Hypothalamus (tissue), 51 donors: ENCODE measurements at regions not wholly inside any gene's neighbourhood (a gene's known extent, or its start where the extent isn't known, plus 50 kb on each side); places are given as distances from the start of the nearest gene placed in this dataset.

Source experiments
- DNase-seq, 51 donors: peaks; one replicate each; lab custom pipeline; 2025; lab: John Stamatoyannopoulos, UW

DNA sequence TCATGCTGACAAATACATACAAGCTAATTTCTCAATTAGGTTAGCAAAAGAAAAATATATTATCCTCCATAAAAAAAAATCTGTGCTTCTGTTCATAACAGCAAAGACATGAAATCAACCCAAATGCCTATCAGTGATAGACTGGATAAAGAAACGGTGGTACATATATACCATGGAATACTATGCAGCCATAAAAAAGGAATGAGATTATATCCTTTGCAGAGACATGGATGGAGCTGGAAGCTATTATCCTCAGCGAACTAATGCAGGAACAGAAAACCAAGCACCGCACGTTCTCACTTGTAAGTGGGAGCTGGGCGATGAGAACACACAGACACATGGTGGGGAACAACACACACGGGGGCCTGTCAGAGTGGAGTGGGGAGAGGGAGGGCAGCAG lies 84.0 kb upstream of the PALMD start:
- DNase-seq: no peak

DNA sequence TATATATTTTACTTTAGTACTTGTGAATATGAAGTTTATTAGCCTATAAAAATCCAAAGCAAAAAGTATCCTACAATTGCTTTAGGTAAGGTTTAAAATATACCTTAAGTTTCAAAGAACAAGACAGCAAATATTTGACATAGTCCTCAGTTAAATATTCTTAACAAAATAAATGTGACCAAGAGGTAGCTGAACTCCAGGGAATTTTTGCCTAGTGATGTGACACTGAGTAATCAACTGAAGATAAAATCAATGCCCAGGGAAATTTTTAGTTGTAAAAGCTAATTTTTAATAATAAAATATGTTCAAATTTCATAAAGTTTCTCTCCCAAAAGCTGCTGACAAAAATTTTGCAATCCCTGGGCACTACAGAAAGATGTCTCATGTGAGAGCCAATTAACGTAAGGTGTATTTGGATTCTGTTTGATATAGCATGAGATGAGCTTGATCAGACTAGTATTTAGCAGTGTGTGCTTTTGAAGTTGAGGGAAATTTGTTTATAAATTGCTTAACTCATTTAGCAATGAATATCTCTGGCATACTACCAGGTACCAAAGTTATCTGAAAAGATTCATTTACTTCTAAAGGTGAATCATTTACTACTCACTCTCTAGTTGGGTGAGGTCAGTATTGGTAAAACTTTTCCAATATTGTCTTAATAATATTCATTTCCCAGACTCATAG lies 80.2 kb upstream of the PALMD start:
- DNase-seq: no peak

DNA sequence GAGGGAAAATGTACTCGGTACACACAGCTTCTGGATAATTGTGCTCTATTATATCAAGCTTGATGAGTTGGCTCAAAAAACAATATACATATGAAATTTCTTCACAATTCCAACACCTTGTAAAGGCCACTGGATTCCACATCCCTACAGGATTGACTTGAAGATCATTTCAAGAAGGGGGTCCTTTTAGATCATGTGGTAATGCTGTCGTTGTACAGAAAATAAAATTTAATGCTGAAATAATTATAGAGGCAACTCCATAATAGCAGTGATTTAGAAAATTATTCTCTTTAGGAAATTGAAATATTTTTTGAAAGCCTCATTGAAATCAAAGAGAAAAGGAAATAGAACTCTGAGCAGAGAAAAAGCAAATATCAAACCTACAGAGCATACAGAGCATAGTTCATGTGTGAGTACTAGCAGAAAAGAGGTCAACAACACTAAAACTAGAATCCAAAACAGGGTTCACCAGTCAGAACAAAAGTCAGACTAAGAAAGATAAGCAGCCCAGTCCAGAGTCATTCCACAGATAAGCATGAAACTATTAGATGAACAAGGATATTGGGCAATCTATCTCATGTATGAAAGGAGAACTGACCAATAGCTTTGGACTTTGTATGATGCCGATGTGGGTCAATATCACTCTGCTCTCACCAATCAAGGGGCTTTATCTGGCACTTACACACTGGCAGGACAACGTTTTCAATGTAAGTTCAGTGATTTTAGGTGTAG lies 79.5 kb upstream of the PALMD start:
- no peak for DNase-seq

DNA sequence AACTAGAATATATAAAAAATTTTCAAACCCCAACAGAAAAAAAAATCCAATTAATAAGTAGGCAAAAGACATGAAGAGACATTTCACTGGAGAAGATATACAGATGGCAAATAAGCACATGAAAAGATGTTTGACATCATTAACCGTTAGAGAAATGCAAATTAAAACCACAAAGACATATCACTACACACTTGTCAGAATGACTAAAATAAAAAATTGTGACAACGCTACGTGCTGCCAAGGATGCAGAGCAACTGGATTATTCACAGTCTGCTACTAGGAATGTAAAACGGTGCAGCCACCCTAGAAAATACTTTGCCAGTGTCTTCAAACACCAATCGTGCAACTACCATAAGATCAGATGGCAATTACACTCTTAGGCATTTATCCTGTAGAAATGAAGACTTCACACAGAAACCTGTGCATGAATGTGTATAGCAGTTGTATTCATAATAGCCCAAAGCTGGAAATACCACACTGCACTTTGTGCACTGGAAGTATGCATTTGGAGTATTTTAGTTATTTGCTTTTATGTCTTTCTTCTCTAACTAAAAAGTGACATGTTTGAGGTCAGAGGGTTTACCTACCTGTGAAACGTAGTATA lies 75.3 kb upstream of the PALMD start:
- no peak for DNase-seq

DNA sequence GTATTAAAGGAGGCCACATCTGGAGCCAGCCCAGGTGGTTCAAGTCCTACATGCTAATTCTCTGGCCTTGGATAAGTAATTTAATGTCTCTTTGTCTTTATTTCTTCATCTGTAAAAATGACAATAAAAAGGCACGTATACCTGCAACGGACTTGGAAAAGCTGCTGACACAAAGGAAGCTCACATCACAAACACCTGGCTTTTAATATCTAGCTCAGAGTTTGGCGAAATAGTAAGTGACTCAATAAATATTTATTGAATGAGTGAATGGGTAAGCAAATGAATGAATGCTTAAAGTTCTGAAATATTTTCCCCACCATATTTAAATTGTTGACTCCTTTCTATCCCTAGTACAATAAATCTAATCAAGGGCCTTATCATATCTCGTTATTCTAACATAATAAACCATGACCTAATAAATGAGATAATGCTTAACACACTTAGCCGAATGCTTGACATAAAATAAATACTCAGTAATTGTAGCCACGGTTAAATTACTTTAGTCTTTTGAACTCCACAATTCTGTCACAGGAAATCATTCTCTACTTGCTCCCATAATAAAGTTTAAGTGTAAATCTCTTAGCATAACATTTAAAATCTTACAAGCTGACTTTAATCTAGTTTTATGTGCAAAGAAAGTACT lies 74.7 kb upstream of the PALMD start:
- no peak for DNase-seq

DNA sequence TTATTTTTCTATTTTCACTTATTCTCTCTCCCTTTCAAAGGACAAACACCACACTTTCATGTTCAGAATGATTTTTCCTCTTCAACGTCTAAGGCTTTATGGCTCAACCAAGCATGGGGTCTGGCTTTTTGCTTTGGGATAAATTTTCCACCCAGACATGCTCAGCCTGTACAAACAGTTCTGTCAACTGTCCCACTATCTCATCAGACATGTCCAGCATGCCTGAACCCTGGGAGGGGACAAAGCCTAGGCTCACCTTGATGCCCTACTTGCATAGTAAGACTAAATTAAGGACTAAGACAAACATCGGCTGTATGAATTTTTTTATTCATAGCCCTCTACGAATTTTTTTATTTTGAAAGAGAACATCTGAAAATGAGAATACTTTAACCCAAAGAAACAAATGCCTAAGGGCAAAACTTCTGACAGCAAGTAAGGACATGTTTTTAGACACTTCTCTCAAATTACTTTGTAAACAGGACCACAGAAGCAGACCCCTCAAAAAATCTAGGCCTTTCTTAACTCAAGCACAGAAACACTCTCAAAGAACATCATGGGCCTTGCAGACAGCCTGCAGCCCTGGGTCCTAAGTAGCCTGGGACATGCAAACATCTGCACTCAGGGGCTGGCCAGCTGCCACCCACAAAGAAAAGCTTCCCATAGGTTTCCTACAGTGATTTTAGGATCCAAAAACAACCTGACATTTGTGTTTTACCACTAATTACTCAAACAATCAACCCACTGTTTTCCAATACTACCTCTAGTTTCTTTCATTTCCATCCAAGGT lies 72.3 kb upstream of the PALMD start:
- no peak for DNase-seq

DNA sequence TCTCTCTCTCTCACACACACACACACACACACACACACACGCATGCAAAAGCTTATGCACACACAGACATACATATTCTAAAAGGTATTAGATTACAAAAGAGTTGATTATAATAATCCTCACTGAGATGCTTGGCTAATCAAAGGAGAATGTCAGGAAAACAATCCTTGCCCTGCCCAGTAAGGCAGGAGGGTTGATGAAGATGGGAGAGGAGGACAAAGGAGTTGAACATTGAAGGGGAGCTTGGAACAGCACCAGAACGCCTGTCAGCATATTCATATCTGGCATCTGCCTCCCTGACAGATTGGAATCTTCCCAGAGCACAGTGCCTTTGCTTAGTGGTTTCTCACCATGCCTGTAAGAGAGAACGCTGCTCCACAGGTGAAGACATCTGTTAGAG lies 68.6 kb upstream of the PALMD start:
- no peak for DNase-seq

DNA sequence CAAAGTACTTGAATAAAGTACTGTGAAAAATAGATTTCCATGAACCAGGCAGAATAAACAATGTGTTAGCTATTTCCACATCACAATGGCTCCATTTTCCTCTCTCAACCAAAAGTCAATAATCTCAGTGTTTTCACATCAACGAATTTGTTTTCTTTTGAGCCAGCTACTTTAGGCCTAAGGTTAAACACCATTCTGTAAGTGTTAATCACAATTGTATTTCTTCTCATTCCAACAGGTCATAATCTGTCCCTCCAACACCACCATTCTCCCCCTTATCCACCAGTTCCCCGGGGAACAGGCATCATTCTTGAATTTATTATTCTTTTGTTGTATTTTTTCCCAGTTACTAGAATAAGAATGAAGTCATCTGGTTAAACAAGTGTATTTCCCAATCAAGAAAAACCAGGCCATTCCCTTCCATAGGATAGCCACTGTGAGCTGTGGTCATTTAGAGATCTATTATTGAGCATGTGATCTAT lies 66.2 kb upstream of the PALMD start:
- no peak for DNase-seq

DNA sequence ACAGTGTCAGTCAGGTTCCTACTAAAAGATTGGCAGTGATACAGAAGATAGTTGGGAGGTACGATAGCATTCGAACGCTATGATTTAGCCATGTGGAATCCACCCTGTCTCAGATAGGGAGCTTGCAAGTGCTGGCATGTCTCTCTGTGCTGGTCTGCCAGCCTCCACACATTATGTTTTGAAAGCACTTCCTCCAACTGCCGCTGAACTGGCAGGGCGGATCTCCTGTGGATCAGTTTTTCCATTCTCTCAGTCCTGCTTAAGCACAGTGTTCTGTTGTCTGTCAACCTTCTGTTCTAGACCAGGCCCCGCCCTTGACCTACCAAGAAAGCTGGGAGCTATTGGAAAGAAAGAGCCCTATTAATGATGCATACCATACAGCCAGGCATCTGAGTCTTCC lies 65.5 kb upstream of the PALMD start:
- no peak for DNase-seq

DNA sequence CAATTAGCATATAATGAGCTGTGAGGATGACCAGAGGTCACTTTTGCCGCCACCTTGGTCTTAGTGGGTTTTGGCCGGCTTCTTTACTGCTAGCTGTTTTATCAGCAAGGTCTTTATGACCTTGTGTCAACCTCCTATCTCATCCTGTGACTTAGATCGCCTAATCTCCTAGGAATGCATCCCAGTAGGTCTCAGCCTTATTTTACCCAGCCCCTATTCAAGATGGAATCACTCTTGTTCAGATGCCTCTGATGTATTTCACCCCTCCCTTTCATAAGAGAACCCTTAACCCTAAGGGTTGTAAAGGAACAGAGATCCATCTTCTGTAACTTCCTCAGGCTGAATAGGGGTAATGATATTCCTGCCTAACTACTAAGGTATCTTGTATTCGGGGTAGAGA lies 58.9 kb upstream of the PALMD start:
- no peak for DNase-seq

DNA sequence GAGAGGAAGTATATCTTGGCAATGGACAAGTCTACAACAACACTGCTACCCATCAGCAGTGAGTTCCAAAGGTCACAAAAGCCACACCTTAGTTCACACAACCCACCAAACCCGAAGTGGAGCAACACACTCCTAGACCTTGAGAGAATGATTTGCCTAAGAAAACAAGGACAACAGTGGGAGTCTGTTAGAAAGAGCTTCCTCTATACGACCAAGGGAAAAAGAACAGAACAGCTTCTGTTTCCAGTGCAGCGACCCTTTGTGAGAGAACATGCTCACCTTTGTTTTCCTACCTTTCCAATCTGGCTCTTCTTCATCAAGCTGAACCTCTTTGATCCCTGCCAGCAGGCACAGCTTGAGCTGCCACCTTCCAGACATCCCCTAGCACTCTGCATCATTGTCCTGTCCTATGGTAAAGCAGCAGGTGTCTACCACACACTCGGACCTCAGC lies 56.7 kb upstream of the PALMD start:
- no peak for DNase-seq

DNA sequence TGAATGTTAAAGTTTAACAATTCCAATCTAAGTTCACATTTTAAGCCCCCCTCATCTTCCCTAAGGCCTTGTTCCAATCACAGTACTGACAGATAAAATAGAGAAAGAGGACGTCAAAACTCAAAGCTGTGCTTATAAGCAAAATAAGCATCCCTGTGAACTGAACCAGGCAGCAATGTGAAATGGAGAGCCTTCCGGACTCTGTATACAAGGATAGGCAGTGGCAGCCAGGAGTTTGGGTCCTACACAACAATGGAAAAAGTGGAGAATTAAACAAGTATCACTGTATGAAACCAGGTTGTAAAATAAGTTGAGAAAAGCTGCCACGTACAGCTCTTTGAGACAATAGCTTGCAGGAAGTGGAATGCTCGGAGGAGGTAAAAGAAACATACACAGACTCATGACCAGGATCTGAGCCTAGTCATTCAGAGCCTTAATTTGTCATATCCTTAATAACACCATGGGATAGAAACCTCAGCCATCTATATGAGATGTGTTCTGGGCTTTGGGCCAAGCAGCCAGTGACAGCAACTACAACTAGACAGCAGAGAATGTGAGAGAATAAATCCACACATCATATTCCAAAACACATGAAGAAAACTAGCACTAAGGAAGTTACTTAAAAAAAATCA lies 55.2 kb upstream of the PALMD start:
- DNase-seq: peak in 1 of 51 donors; percentile 25

DNA sequence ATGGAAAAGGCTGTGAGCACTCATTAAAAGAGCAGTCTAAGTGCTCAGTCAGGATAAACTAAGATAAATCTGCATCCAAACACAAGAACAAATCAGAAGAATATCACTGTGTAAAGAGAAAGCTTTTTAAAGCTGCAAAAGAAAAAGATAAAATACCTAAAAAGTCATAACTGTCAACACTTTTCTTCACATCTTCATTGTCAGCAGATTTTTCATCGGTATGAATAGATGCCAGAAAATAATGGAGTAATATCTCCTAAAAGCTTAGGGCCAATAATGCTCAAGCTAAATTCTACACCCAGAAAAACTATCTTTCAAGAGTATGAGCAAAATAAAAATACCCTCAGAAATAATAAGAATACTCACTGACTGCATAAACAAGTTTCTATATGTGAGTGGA lies 54.0 kb upstream of the PALMD start:
- no peak for DNase-seq

DNA sequence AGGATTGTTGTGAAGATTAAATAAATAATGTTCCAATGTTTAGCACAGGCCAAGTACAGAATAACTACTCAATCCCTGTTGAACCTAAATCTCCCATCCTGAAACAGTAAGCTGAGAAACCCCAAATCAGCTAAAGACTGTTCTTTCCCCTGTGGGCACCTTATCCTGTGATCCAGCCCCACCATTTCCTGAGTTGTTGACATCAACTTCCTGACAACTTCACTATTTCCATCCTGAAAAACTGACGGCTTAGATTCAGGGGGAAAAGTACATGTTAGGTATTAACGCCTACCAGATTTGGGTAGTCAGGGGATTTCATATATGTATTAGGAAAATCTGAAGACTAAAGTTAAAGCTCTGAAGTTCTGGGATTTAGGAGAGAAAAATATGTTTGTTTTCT lies 51.7 kb upstream of the PALMD start:
- no peak for DNase-seq

DNA sequence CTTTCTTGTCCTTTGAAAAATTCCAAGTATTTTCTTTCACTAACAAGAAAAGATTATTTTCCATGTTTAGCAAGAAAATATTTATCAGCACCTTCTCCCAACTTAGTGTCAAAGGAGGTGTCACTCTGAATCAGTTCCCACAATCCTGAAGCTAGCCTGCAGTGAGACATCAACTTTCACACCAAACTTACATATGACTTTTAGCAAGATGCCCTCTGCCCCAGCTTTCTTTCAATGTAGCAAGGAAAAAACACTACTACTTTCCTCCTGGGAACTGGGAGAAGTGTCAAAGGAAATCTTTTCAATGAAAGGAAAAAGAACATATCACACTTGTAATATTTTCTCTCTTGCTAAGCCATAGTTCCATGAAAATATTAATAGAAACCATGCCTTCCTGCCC lies 50.9 kb upstream of the PALMD start:
- no peak for DNase-seq

DNA sequence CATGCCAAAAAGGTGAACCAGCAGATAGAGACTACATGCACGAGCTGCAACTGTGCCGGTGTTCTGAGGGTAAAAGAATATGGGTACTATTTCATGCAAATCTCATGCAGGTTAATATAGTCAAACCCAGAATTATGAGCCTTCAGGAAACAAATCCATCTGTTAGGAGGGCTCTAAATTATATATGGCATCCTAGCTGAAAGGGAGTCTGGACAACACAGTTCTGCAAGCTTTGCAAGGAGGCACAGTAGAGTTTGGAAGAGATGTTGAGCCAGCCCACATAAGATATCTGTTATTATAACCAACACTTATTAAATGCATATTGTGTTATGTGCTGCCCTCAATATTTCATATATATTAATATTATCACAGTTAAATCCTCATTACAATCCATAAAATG lies 50.5 kb upstream of the PALMD start:
- no peak for DNase-seq
